ENCODE measurements at regions not wholly inside any gene's neighbourhood (a gene's known extent, or its start where the extent isn't known, plus 50 kb on each side); places are given as distances from the start of the nearest gene placed in this dataset.

DNA sequence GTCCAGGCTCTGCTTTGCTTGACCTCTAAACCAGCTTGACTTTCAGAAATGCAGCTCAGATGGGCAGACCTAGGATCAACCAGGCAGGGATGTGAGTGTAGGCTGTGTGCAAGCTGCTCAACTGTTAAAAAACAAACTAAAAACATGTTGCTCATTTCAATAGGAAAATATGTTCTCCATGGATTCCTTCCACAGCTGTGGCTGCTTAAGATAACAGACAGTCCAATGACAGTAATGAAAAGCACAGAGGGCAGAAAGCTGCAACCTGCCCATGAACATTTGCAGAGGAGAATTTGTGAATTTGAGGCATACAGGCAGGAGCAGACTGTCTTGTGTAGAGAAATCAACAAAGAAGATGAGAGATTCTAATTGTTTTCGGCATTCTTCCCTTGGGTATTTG lies 534.2 kb downstream of the CCSER2 start:
- no peak for TF ChIP-seq EZH2phosphoT487 (IDR thresholded peaks at IDR 0.05; ENCODE audit: low read depth, severe bottlenecking, unreplicated experiment)
- TF ChIP-seq, protein P1, sequence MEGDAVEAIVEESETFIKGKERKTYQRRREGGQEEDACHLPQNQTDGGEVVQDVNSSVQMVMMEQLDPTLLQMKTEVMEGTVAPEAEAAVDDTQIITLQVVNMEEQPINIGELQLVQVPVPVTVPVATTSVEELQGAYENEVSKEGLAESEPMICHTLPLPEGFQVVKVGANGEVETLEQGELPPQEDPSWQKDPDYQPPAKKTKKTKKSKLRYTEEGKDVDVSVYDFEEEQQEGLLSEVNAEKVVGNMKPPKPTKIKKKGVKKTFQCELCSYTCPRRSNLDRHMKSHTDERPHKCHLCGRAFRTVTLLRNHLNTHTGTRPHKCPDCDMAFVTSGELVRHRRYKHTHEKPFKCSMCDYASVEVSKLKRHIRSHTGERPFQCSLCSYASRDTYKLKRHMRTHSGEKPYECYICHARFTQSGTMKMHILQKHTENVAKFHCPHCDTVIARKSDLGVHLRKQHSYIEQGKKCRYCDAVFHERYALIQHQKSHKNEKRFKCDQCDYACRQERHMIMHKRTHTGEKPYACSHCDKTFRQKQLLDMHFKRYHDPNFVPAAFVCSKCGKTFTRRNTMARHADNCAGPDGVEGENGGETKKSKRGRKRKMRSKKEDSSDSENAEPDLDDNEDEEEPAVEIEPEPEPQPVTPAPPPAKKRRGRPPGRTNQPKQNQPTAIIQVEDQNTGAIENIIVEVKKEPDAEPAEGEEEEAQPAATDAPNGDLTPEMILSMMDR (IDR thresholded peaks at IDR 0.05; ENCODE audit: poor library complexity): no peak
